GM12878 (cell line): ENCODE measurements at regions not wholly inside any gene's neighbourhood (a gene's known extent, or its start where the extent isn't known, plus 50 kb on each side); places are given as distances from the start of the nearest gene placed in this dataset.

ENCODE experiments used
- ATAC-seq: fragments of 200-7000 bp; cut with Tn5 transposase; 3 replicates; pipeline ENCODE4 v1.9.1; 2020; ENCODE audit warnings: mild to moderate bottlenecking, moderate library complexity
- BruUV-seq: library from RNA; stranded (reverse); fragments of 400-500 nt; replicated peaks from 2 replicates; lab custom pipeline; 2021; lab: Mats Ljungman, UMichigan
- CTCF ChIA-PET: fragments of 300-600 bp; sonication (Branson Sonifier 250); formaldehyde crosslinking; extraction: SDS; loops from one replicate; lab custom pipeline; 2021; ENCODE audit warnings: inconsistent platforms; lab: Yijun Ruan, JAX
- POLR2A ChIA-PET: fragments of 350-600 bp; formaldehyde crosslinking; extraction: SDS; loops from one replicate; lab custom pipeline; 2021; ENCODE audit warnings: inconsistent platforms; lab: Charles Lee
- RAD21 ChIA-PET: fragments of 300-600 bp; sonication (Branson Sonifier 250); formaldehyde crosslinking; loops from one replicate; lab custom pipeline; 2023; ENCODE audit warnings: antibody characterized with exemption; ENCODE audit not compliant: unreplicated experiment; lab: Charles Lee
- SMC1A ChIA-PET: fragments of 300-600 bp; sonication (Branson Sonifier 250); formaldehyde crosslinking; loops from one replicate; lab custom pipeline; 2023; ENCODE audit not compliant: unreplicated experiment, uncharacterized antibody; lab: Charles Lee
- DNase-seq: peaks from one replicate; pipeline ENCODE4 v3.0.0-alpha.2; 2011; ENCODE audit warnings: low read depth, low spot score
- FAIRE-seq: peaks from 3 replicates; lab custom pipeline; 2011; peaks lifted over from hg19 to GRCh38; lab: Jason Lieb, UNC
- H2AFZ ChIP-seq: 2 replicates; pipeline ENCODE4 v1.6.0; 2011; ENCODE audit warnings: low read depth, low read length, control low read depth; ENCODE audit not compliant: control insufficient read depth
- H3K27ac ChIP-seq: 2 replicates; pipeline ENCODE4 v1.5.1; 2011; ENCODE audit warnings: control low read depth; ENCODE audit not compliant: control insufficient read depth, insufficient read depth
- H3K27me3 ChIP-seq, 2 experiments: replicated peaks in 1 of 2; 2 replicates each; pipeline versions ENCODE4 v1.6.0 to v1.6.1; 2011; ENCODE audit warnings: low read length in 1 of 2; ENCODE audit not compliant: control insufficient read depth in 2 of 2, insufficient read depth in 2 of 2
- H3K36me3 ChIP-seq, 2 experiments: 2 replicates each; pipeline ENCODE4 v1.5.1; 2011; ENCODE audit warnings: low read length in 1 of 2; ENCODE audit not compliant: control insufficient read depth in 2 of 2, insufficient read depth in 2 of 2
- H3K4me1 ChIP-seq: 2 replicates; pipeline ENCODE4 v1.6.1; 2011; ENCODE audit warnings: mild to moderate bottlenecking, low read length, moderate library complexity, mixed read lengths; ENCODE audit not compliant: control insufficient read depth, insufficient read depth
- H3K4me2 ChIP-seq: 2 replicates; pipeline ENCODE4 v1.6.0; 2011; ENCODE audit warnings: control low read depth; ENCODE audit not compliant: control insufficient read depth, insufficient read depth
- H3K4me3 ChIP-seq: fragments of 200-600 bp; sonication (generic); 2 replicates; pipeline ENCODE4 v1.5.1; 2016
- H3K79me2 ChIP-seq: 2 replicates; pipeline ENCODE4 v1.6.0; 2011; ENCODE audit warnings: low read length; ENCODE audit not compliant: control insufficient read depth, insufficient read depth
- H3K9ac ChIP-seq: 2 replicates; pipeline ENCODE4 v1.8.0; 2011; ENCODE audit warnings: low read length, control low read depth, mixed read lengths; ENCODE audit not compliant: control insufficient read depth, insufficient read depth
- H3K9me3 ChIP-seq: replicated peaks from 3 replicates; pipeline ENCODE4 v1.5.1; 2011; ENCODE audit warnings: mild to moderate bottlenecking, low read length; ENCODE audit not compliant: control insufficient read depth, insufficient read depth
- H4K20me1 ChIP-seq: 2 replicates; pipeline ENCODE4 v1.6.0; 2011; ENCODE audit not compliant: control insufficient read depth, insufficient read depth
- BCL11A ChIP-seq: IDR thresholded peaks from 2 replicates; pipeline ENCODE4 v1.6.1; 2011; ENCODE audit warnings: low read depth, low read length
- BMI1 ChIP-seq: fragments of 450-650 bp; IDR thresholded peaks from 2 replicates; pipeline ENCODE4 v1.6.1; 2016; ENCODE audit warnings: mild to moderate bottlenecking, moderate library complexity, borderline replicate concordance
- BRCA1 ChIP-seq: IDR thresholded peaks from 2 replicates; pipeline ENCODE4 v1.6.1; 2011; ENCODE audit warnings: low read depth, low read length, improper control_type of control experiment
- EED ChIP-seq: sonication (generic); IDR thresholded peaks from 2 replicates; pipeline ENCODE4 v1.6.1; 2016; ENCODE audit warnings: antibody characterized with exemption, low read depth
- HDAC6 ChIP-seq: fragments of 200-600 bp; sonication (generic); IDR thresholded peaks from one replicate; pipeline ENCODE4 v1.8.0; 2017; ENCODE audit warnings: antibody characterized with exemption; ENCODE audit not compliant: unreplicated experiment
- MTA2 ChIP-seq: fragments of 450-650 bp; IDR thresholded peaks from 2 replicates; pipeline ENCODE4 v1.6.1; 2016; ENCODE audit warnings: low read depth, mild to moderate bottlenecking, moderate library complexity
- MTA3 ChIP-seq: IDR thresholded peaks from 2 replicates; pipeline ENCODE4 v1.6.1; 2012; ENCODE audit warnings: low read length, inconsistent platforms, borderline replicate concordance
- NR2C2 ChIP-seq: IDR thresholded peaks from 2 replicates; pipeline ENCODE4 v1.6.1; 2011; ENCODE audit warnings: borderline replicate concordance, low read depth; ENCODE audit not compliant: control insufficient read depth, insufficient read length
- RB1 ChIP-seq: fragments of 450-650 bp; formaldehyde crosslinking; IDR thresholded peaks from 2 replicates; pipeline ENCODE4 v1.6.1; 2017; ENCODE audit warnings: mild to moderate bottlenecking, borderline replicate concordance
- SP1 ChIP-seq: IDR thresholded peaks from one replicate; pipeline ENCODE4 v1.6.1; 2011; ENCODE audit warnings: low read depth, low read length
- YY1 ChIP-seq: IDR thresholded peaks from 2 replicates; pipeline ENCODE4 v1.6.1; 2011; ENCODE audit warnings: low read depth, mild to moderate bottlenecking, low read length
- whole genome bisulfite sequencing: methylation state at CpG from one replicate; pipeline ENCODE4 v1.1.6; 2016; ENCODE audit warnings: low lambda C conversion rate; ENCODE audit not compliant: insufficient replicate concordance, insufficient coverage; ENCODE audit errors: missing lambda C conversion rate; 5-methylcytosine and 5-hydroxymethylcytosine counted together
- in situ Hi-C: fragments of 300-500 bp; cut with MboI; formaldehyde crosslinking; loops from 9 replicates; pipeline ENCODE4 v1.14.3; 2018; ENCODE audit warnings: mixed read lengths
- intact Hi-C: fragments of 100-400 bp; cut with micrococcal nuclease; formaldehyde crosslinking; loops from one replicate; pipeline ENCODE4 v1.14.2; 2022; ENCODE audit not compliant: unreplicated experiment
- TF ChIP-seq, protein P1 (sequence below): IDR thresholded peaks from 2 replicates; pipeline ENCODE4 v1.6.1; 2012; ENCODE audit warnings: improper control_type of control experiment, low read depth, low read length; ENCODE audit not compliant: insufficient replicate concordance

DNA sequence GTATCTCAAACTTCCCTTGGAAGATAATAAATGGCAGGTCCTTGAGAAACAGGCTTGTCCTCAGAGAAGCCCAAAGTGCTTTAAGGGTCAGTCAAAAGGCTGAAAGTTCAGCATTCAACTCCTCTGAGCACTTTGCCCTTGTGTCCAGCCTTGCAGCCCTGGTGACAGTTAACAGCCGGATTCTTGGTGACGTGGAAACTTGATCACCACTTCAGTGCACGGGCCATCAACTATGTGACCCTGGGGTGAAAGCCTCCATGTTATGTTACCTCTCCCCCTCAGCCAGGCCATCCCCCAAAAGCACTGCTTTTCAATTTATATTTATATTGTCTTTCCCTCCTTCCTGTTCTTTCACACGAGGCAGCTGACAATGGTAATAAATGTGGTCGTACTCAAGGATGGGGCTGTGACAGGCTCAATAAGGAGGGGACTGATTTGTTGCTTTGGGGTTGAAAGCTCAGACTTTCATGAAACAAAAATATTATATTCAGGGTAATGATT, 164.0 kb upstream of the NRP1 start:
- TF ChIP-seq BCL11A (no peak), BMI1 (no peak), NR2C2 (no peak), HDAC6 (no peak), YY1 (no peak), MTA3 (no peak), EED (no peak), MTA2 (no peak), BRCA1 (no peak), RB1 (no peak), SP1 (no peak)
- TF ChIP-seq, protein P1, sequence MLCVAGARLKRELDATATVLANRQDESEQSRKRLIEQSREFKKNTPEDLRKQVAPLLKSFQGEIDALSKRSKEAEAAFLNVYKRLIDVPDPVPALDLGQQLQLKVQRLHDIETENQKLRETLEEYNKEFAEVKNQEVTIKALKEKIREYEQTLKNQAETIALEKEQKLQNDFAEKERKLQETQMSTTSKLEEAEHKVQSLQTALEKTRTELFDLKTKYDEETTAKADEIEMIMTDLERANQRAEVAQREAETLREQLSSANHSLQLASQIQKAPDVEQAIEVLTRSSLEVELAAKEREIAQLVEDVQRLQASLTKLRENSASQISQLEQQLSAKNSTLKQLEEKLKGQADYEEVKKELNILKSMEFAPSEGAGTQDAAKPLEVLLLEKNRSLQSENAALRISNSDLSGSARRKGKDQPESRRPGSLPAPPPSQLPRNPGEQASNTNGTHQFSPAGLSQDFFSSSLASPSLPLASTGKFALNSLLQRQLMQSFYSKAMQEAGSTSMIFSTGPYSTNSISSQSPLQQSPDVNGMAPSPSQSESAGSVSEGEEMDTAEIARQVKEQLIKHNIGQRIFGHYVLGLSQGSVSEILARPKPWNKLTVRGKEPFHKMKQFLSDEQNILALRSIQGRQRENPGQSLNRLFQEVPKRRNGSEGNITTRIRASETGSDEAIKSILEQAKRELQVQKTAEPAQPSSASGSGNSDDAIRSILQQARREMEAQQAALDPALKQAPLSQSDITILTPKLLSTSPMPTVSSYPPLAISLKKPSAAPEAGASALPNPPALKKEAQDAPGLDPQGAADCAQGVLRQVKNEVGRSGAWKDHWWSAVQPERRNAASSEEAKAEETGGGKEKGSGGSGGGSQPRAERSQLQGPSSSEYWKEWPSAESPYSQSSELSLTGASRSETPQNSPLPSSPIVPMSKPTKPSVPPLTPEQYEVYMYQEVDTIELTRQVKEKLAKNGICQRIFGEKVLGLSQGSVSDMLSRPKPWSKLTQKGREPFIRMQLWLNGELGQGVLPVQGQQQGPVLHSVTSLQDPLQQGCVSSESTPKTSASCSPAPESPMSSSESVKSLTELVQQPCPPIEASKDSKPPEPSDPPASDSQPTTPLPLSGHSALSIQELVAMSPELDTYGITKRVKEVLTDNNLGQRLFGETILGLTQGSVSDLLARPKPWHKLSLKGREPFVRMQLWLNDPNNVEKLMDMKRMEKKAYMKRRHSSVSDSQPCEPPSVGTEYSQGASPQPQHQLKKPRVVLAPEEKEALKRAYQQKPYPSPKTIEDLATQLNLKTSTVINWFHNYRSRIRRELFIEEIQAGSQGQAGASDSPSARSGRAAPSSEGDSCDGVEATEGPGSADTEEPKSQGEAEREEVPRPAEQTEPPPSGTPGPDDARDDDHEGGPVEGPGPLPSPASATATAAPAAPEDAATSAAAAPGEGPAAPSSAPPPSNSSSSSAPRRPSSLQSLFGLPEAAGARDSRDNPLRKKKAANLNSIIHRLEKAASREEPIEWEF, result no peak
- no peaks in the 10 kb centered on the region for H3K4me1 ChIP-seq
- H3K79me2 ChIP-seq, result no peaks in the 10 kb centered on the region
- no peaks in the 10 kb centered on the region for H3K9me3 ChIP-seq
- BruUV-seq, result no TSS peak
- no peaks in the 10 kb centered on the region for H3K27me3 ChIP-seq
- in situ Hi-C loops, result no loop called here
- no peaks in the 10 kb centered on the region for H4K20me1 ChIP-seq
- 0 out of 3 replicates have a peak, but pooled peaks have one; percentile 22 for ATAC-seq
- H2AFZ ChIP-seq, result no peak overlapping the region
- ChIA-PET CTCF (no interaction called here), SMC1A (interaction anchor here (0.6 to 3.2 kb wide), 3 partner anchors 12 to 669 kb away, joined by 3 to 19 read pairs (median 3); no protein-coding TSS in a partner anchor), RAD21 (no interaction called here), POLR2A (no interaction called here)
- no peaks in the 10 kb centered on the region for H3K36me3 ChIP-seq
- no peak overlapping the region for H3K9ac ChIP-seq
- no peak overlapping the region for H3K27ac ChIP-seq
- intact Hi-C loops, result no loop called here
- no peak for FAIRE-seq
- DNase-seq, result no peak
- whole genome bisulfite sequencing, result 59% methylated on average over 5 of the region's 5 CpGs
- H3K4me3 ChIP-seq, result no peak overlapping the region
- H3K4me2 ChIP-seq, result no peak overlapping the region
